ENCODE measurements at regions not wholly inside any gene's neighbourhood (a gene's known extent, or its start where the extent isn't known, plus 50 kb on each side); places are given as distances from the start of the nearest gene placed in this dataset.
A peak's percentile ranks its signal among the peaks of the same experiment; 100 is the strongest.

DNA sequence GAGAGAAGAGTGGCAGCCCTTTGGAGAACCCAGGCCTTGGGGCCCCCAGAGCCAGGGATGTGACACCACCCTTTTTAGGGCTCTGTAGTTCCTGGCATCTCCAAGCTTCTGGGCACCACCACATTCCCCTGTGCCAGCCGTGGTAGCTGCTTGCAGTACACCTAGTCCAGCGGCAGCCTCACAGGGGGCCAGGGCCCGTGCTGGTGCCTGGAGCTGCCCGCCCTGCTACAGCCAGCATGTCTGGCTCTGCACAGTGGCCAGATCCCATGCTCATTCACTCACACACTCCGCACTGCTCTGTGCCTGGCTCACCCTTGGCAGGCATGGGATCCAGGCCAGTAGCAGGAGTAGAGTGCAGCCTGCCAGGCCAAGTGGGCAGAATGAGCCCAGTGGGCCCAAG, 351.6 kb upstream of the TMCO5A start:
- WGBS = 90% methylated on average over 5 of the region's 5 CpGs
- peak overlapping the region in 2 of 3 donors; percentile 14 to 22 for H3K4me3 ChIP-seq (ENCODE audit: low read depth in 1 of 3, low read length in 3 of 3)
- no peak overlapping the region for H3K27ac ChIP-seq (ENCODE audit: low read depth in 1 of 2, low read length in 2 of 2)
- TF ChIP-seq ATF3 (IDR thresholded peaks at IDR 0.05) (no peak), YY1 (IDR thresholded peaks at IDR 0.05) (no peak), TAF1 (conservative IDR thresholded peaks at IDR 0.05) (no peak), ZBTB33 (IDR thresholded peaks at IDR 0.05) (no peak), GABPA (IDR thresholded peaks at IDR 0.05 in 1 of 2, conservative IDR thresholded peaks at IDR 0.05 in 1 of 2) (no peak), HNF4G (IDR thresholded peaks at IDR 0.05) (no peak), RAD21 (IDR thresholded peaks at IDR 0.05) (no peak), FOXA2 (IDR thresholded peaks at IDR 0.05) (no peak), SP1 (IDR thresholded peaks at IDR 0.05) (no peak), CTCF (IDR thresholded peaks at IDR 0.05; ENCODE audit: low read depth, low read length, missing input control) (no peak), FOXA1 (IDR thresholded peaks at IDR 0.05) (no peak), RXRA (IDR thresholded peaks at IDR 0.05) (no peak), NR2F2 (IDR thresholded peaks at IDR 0.05) (no peak), HNF4A (conservative IDR thresholded peaks at IDR 0.05) (no peak), EGR1 (IDR thresholded peaks at IDR 0.05; ENCODE audit: low read depth in 2 of 2) (no peak), JUND (IDR thresholded peaks at IDR 0.05) (no peak)
- TF ChIP-seq, protein P1, sequence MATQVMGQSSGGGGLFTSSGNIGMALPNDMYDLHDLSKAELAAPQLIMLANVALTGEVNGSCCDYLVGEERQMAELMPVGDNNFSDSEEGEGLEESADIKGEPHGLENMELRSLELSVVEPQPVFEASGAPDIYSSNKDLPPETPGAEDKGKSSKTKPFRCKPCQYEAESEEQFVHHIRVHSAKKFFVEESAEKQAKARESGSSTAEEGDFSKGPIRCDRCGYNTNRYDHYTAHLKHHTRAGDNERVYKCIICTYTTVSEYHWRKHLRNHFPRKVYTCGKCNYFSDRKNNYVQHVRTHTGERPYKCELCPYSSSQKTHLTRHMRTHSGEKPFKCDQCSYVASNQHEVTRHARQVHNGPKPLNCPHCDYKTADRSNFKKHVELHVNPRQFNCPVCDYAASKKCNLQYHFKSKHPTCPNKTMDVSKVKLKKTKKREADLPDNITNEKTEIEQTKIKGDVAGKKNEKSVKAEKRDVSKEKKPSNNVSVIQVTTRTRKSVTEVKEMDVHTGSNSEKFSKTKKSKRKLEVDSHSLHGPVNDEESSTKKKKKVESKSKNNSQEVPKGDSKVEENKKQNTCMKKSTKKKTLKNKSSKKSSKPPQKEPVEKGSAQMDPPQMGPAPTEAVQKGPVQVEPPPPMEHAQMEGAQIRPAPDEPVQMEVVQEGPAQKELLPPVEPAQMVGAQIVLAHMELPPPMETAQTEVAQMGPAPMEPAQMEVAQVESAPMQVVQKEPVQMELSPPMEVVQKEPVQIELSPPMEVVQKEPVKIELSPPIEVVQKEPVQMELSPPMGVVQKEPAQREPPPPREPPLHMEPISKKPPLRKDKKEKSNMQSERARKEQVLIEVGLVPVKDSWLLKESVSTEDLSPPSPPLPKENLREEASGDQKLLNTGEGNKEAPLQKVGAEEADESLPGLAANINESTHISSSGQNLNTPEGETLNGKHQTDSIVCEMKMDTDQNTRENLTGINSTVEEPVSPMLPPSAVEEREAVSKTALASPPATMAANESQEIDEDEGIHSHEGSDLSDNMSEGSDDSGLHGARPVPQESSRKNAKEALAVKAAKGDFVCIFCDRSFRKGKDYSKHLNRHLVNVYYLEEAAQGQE (IDR thresholded peaks at IDR 0.05) = no peak
- TF ChIP-seq, protein P2, sequence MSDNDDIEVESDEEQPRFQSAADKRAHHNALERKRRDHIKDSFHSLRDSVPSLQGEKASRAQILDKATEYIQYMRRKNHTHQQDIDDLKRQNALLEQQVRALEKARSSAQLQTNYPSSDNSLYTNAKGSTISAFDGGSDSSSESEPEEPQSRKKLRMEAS (IDR thresholded peaks at IDR 0.05) = no peak
- no peak for DNase-seq (ENCODE audit: low spot score)
- H3K9me3 ChIP-seq (ENCODE audit: control insufficient read depth in 4 of 4, low read length in 3 of 4) = peaks cover 4 to 20% (median 12%) of the 10 kb centered on the region in 4 donors
- no peaks in the 10 kb centered on the region for H3K36me3 ChIP-seq (ENCODE audit: control insufficient read depth in 4 of 4, insufficient read depth in 3 of 4, low read depth in 1 of 4, low read length in 3 of 4)
- H3K27me3 ChIP-seq (ENCODE audit: control insufficient read depth in 4 of 4, insufficient read depth in 4 of 4, low read length in 3 of 4) = no peaks in the 10 kb centered on the region
- no peaks in the 10 kb centered on the region for H3K4me1 ChIP-seq (ENCODE audit: control insufficient read depth in 4 of 4, insufficient read depth in 4 of 4, low read length in 3 of 4)
- H3K9ac ChIP-seq (ENCODE audit: low read depth in 1 of 2, low read length in 2 of 2) = no peak overlapping the region

Measured in liver (tissue), 8 donors.